Activated naive CD4-positive, alpha-beta T cell treated with anti-CD3 and anti-CD28 coated beads, Interleukin-2, amount 50 U/mL, for 24 hours (primary cell): ENCODE measurements at regions not wholly inside any gene's neighbourhood (a gene's known extent, or its start where the extent isn't known, plus 50 kb on each side); places are given as distances from the start of the nearest gene placed in this dataset.
"Not testable (repeated sequence)": the region's sequence is repeated elsewhere in the genome, so short reads cannot be mapped to it uniquely, and the experiment has no call there.

Source experiments
- H3K27ac Mint-ChIP-seq: one replicate; pipeline ENCODE4 v1.8.0; 2021; ENCODE audit warnings: mild to moderate bottlenecking, mixed read lengths
- H3K27me3 Mint-ChIP-seq: one replicate; pipeline ENCODE4 v1.8.0; 2021; ENCODE audit warnings: mixed read lengths
- H3K36me3 Mint-ChIP-seq: one replicate; pipeline ENCODE4 v1.8.0; 2021; ENCODE audit warnings: mixed read lengths
- H3K4me1 Mint-ChIP-seq: one replicate; pipeline ENCODE4 v1.8.0; 2021; ENCODE audit warnings: mixed read lengths
- H3K4me3 Mint-ChIP-seq: one replicate; pipeline ENCODE4 v1.8.0; 2021; ENCODE audit warnings: mild to moderate bottlenecking, mixed read lengths
- H3K9me3 Mint-ChIP-seq: one replicate; pipeline ENCODE4 v1.8.0; 2021; ENCODE audit warnings: mixed read lengths

DNA sequence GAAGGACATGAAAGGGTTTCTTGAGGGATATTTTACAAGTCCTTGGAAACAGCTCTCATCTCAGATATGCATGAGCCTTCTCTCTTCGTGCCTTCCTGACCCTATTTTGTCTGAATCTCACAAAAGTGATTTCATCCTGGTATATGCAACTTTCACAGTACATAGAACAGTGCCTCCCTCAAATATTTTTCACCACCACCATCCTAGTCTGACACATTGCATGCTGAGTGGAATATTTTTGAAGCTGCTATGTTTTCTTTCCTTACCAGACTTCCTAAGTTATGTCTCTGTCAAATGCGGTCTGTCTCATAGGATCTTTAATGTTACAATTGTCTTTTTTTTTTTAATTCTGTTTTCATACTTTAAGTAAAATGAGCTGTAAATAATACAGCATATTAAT lies 673.3 kb upstream of the LRRN3 start:
- H3K36me3 Mint-ChIP-seq = no peaks in the 10 kb centered on the region
- H3K27me3 Mint-ChIP-seq = no peaks in the 10 kb centered on the region
- no peak overlapping the region for H3K27ac Mint-ChIP-seq
- H3K4me1 Mint-ChIP-seq = no peaks in the 10 kb centered on the region
- H3K9me3 Mint-ChIP-seq = no peaks in the 10 kb centered on the region
- no peak overlapping the region for H3K4me3 Mint-ChIP-seq

DNA sequence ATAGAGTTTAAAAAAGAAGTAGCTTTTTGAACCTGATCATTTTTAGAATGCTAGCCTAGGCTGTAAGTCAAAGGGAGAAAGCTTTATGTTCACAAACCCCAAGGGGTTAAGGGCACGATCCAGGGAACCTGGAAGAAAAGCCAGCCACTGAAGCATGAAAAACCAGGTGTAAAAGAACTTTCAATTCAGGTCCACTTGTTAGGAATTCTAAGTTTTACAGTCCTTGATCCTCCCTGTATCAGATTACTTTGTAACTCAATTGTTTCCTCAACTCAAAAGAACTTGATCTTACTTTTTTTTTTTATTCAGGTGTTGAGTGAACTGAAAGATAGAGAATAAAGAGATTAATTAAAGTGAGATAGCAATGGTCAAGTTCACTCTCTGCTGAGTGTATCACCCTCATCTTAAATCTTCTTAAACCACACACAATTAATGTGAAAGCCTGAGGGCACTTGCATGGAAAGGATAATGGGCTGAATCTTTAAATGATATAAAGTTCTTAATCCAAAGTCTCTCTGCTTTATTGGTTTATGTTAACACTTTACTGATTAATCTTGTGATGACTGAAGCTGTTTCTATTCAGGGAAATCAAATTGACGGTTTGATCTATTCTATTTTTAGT lies 672.2 kb upstream of the LRRN3 start:
- H3K4me3 Mint-ChIP-seq = no peak overlapping the region
- H3K36me3 Mint-ChIP-seq = no peaks in the 10 kb centered on the region
- H3K27ac Mint-ChIP-seq = no peak overlapping the region
- no peaks in the 10 kb centered on the region for H3K9me3 Mint-ChIP-seq
- no peaks in the 10 kb centered on the region for H3K27me3 Mint-ChIP-seq
- no peaks in the 10 kb centered on the region for H3K4me1 Mint-ChIP-seq

DNA sequence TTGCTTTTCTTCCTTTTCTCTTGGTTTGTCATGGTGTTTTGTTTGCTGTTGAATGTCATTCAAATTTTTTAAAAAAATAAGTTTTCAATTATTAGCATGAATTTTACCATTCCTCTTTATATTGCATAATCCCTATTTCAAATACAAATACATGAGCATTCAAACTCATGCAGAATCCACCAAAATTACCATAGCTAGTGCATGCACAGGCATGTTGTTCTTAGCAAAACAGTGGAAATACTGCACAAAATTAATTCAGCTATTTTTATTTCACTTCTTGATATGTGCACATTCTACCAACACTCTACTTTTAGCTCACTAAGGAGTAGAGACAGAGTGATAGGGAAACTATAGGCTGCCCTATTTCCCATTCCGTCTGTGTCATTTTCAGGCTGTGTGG lies 670.1 kb upstream of the LRRN3 start:
- H3K27me3 Mint-ChIP-seq = no peaks in the 10 kb centered on the region
- no peaks in the 10 kb centered on the region for H3K36me3 Mint-ChIP-seq
- H3K27ac Mint-ChIP-seq = no peak overlapping the region
- H3K4me3 Mint-ChIP-seq = no peak overlapping the region
- H3K9me3 Mint-ChIP-seq = no peaks in the 10 kb centered on the region
- H3K4me1 Mint-ChIP-seq = no peaks in the 10 kb centered on the region

GRCh38 chr7:110421490-110422241 lies 669.3 kb upstream of the LRRN3 start:
- Mint-ChIP-seq H3K9me3 (no peaks in the 10 kb centered on the region), H3K4me3 (no peak overlapping the region), H3K36me3 (no peaks in the 10 kb centered on the region), H3K4me1 (no peaks in the 10 kb centered on the region), H3K27me3 (no peaks in the 10 kb centered on the region), H3K27ac (no peak overlapping the region)

DNA sequence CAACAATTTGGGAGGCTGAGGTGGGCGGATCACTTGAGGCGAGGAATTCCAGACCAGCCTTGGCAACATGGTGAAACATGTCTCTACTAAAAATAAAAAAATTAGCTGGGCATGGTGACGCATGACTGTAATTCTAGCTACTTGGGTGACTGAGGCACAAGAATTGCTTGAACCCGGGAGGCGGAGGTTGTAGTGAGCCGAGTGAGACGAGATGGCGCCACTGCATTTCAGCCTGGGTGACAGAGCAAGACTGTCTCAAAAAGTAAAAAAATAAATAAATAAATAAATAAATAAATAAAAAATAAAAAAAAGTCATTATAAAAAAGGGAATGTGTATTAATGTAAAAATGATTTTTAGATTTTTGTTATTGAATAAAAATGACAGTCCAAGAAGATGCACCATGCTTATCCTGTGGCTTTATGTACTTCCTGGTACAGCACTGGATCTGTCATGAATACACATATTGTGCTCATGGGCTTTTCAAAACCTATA lies 658.8 kb upstream of the LRRN3 start:
- H3K4me3 Mint-ChIP-seq = no peak overlapping the region
- no peaks in the 10 kb centered on the region for H3K4me1 Mint-ChIP-seq
- no peaks in the 10 kb centered on the region for H3K36me3 Mint-ChIP-seq
- no peaks in the 10 kb centered on the region for H3K27me3 Mint-ChIP-seq
- no peak overlapping the region for H3K27ac Mint-ChIP-seq
- no peaks in the 10 kb centered on the region for H3K9me3 Mint-ChIP-seq

DNA sequence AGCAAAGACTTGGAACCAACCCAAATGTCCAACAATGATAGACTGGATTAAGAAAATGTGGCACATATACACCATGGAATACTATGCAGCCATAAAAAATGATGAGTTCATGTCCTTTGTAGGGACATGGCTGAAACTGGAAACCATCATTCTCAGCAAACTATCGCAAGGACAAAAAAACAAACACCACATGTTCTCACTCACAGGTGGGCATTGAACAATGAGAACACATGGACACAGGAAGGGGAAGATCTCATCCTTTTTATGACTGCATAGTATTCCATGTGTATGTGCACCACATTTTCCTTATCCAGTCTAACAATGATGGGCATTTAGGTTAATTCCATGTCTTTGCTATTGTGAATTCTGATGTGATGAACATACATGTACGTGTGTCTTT lies 652.0 kb upstream of the LRRN3 start:
- H3K4me1 Mint-ChIP-seq, H3K9me3 Mint-ChIP-seq, H3K27me3 Mint-ChIP-seq, H3K4me3 Mint-ChIP-seq, H3K36me3 Mint-ChIP-seq, H3K27ac Mint-ChIP-seq: not testable (repeated sequence)

DNA sequence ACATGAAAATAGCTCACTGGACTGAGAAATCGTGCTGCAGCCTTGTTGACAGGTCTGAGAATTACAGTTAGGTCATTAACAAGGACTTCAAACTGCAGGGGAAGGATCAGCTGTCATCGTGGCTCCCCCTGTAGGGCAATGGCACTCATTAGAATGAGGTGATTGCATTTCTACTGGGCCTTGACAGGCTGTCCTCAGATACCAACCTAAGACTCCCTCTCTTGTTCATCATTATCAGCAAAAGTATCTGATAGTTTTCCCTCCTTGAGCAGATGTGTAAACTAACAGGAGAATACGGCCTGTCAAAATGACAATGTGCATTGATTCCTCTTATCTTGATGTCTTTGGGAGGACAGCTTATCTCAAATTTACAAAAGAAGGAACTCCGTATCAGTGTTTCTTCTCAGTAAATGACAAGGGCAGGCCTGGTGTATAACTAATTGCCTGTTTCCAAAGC lies 648.5 kb upstream of the LRRN3 start:
- Mint-ChIP-seq H3K9me3 (no peaks in the 10 kb centered on the region), H3K27ac (no peak overlapping the region), H3K36me3 (no peaks in the 10 kb centered on the region), H3K4me1 (no peaks in the 10 kb centered on the region), H3K4me3 (no peak overlapping the region), H3K27me3 (no peaks in the 10 kb centered on the region)

GRCh38 chr7:110446658-110447057 lies 644.3 kb upstream of the LRRN3 start:
- H3K36me3 Mint-ChIP-seq = no peaks in the 10 kb centered on the region
- no peaks in the 10 kb centered on the region for H3K4me1 Mint-ChIP-seq
- no peak overlapping the region for H3K4me3 Mint-ChIP-seq
- no peak overlapping the region for H3K27ac Mint-ChIP-seq
- H3K27me3 Mint-ChIP-seq = no peaks in the 10 kb centered on the region
- no peaks in the 10 kb centered on the region for H3K9me3 Mint-ChIP-seq

GRCh38 chr7:110448918-110449317 lies 642.0 kb upstream of the LRRN3 start:
- Mint-ChIP-seq H3K4me3 (no peak overlapping the region), H3K27ac (no peak overlapping the region), H3K9me3 (no peaks in the 10 kb centered on the region), H3K36me3 (no peaks in the 10 kb centered on the region), H3K4me1 (no peaks in the 10 kb centered on the region), H3K27me3 (no peaks in the 10 kb centered on the region)

- Mint-ChIP-seq H3K27ac (no peak overlapping the region), H3K4me1 (no peaks in the 10 kb centered on the region), H3K27me3 (no peaks in the 10 kb centered on the region), H3K9me3 (no peaks in the 10 kb centered on the region), H3K4me3 (no peak overlapping the region), H3K36me3 (no peaks in the 10 kb centered on the region)
Measured at GRCh38 chr7:110454713-110455112, 636.2 kb upstream of the LRRN3 start.

GRCh38 chr7:110461621-110462020 lies 629.3 kb upstream of the LRRN3 start:
- no peaks in the 10 kb centered on the region for H3K9me3 Mint-ChIP-seq
- no peaks in the 10 kb centered on the region for H3K36me3 Mint-ChIP-seq
- H3K27ac Mint-ChIP-seq = no peak overlapping the region
- peaks cover 1% of the 10 kb centered on the region for H3K27me3 Mint-ChIP-seq
- H3K4me3 Mint-ChIP-seq = no peak overlapping the region
- H3K4me1 Mint-ChIP-seq = no peaks in the 10 kb centered on the region

- no peak overlapping the region for H3K27ac Mint-ChIP-seq
- no peaks in the 10 kb centered on the region for H3K9me3 Mint-ChIP-seq
- H3K4me3 Mint-ChIP-seq = no peak overlapping the region
- H3K27me3 Mint-ChIP-seq = no peaks in the 10 kb centered on the region
- H3K4me1 Mint-ChIP-seq = no peaks in the 10 kb centered on the region
- H3K36me3 Mint-ChIP-seq = peaks cover 1% of the 10 kb centered on the region
Measured at GRCh38 chr7:110470420-110470819, 620.5 kb upstream of the LRRN3 start.

DNA sequence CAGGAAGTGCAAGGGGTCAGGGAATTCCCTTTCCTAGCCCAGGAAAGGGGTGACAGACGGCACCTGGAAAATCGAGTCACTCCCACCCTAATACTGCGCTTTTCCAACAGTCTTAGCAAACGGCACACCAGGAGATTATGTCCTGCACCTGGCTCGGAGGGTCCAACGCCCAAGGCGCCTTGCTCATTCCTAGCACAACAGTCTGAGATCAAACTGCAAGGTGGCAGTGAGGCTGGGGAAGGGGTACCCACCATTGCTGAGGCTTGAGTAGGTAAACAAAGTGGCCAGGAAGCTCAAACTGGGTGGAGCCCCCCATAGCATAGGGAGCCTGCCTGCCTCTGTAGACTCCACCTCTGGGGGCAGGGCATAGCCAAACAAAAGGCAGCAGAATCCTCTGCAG lies 618.5 kb upstream of the LRRN3 start:
- H3K9me3 Mint-ChIP-seq = not testable (repeated sequence)

GRCh38 chr7:110480964-110481363 lies 610.0 kb upstream of the LRRN3 start:
- no peaks in the 10 kb centered on the region for H3K27me3 Mint-ChIP-seq
- no peak overlapping the region for H3K27ac Mint-ChIP-seq
- peaks cover 5% of the 10 kb centered on the region for H3K36me3 Mint-ChIP-seq
- H3K4me3 Mint-ChIP-seq = no peak overlapping the region
- no peaks in the 10 kb centered on the region for H3K4me1 Mint-ChIP-seq
- H3K9me3 Mint-ChIP-seq = peaks cover 19% of the 10 kb centered on the region

More for the DNA sequence above, 618.5 kb upstream of the LRRN3 start:
- H3K4me3 Mint-ChIP-seq, H3K27ac Mint-ChIP-seq, H3K4me1 Mint-ChIP-seq, H3K36me3 Mint-ChIP-seq, H3K27me3 Mint-ChIP-seq: not testable (repeated sequence)

DNA sequence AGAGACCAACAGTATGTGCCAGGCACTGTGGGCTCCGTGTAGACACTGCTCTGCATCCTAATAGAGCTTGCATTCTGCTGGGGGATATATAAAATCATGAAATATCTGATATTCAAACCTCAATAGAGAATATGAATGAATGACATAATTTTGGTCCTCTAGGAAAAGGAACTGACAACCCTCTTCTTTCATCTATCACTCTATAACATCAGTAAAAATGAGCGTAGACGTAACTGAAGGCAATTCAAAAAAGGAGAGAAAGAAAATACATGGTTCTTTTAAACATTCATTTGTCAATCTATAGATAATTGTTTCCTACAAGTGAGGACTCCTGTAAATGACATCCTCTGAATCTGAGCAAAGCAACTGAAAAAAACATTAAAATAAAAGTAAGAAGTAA lies 607.4 kb upstream of the LRRN3 start:
- H3K27me3 Mint-ChIP-seq = no peaks in the 10 kb centered on the region

GRCh38 chr7:110484356-110484755 lies 606.6 kb upstream of the LRRN3 start:
- Mint-ChIP-seq H3K9me3 (peaks cover 11% of the 10 kb centered on the region), H3K27ac (no peak overlapping the region), H3K27me3 (no peaks in the 10 kb centered on the region), H3K36me3 (peaks cover 5% of the 10 kb centered on the region), H3K4me1 (no peaks in the 10 kb centered on the region), H3K4me3 (no peak overlapping the region)

More for the DNA sequence above, 607.4 kb upstream of the LRRN3 start:
- Mint-ChIP-seq H3K27ac (no peak overlapping the region), H3K9me3 (peaks cover 19% of the 10 kb centered on the region), H3K4me1 (no peaks in the 10 kb centered on the region), H3K36me3 (peaks cover 5% of the 10 kb centered on the region), H3K4me3 (no peak overlapping the region)
